GM13976 (cell line): ENCODE measurements at regions not wholly inside any gene's neighbourhood (a gene's known extent, or its start where the extent isn't known, plus 50 kb on each side); places are given as distances from the start of the nearest gene placed in this dataset.

Source experiments
- DNase-seq: peaks from one replicate; pipeline ENCODE4 v3.0.0; 2012; ENCODE audit warnings: low spot score
- CTCF ChIP-seq: IDR thresholded peaks from 2 replicates; pipeline ENCODE4 v1.5.1; 2012; ENCODE audit warnings: borderline replicate concordance, mild to moderate bottlenecking; ENCODE audit not compliant: insufficient read depth; ENCODE audit errors: extremely low read depth, missing control alignments, control extremely low read depth
- in situ Hi-C: fragments of 300-500 bp; cut with MboI; formaldehyde crosslinking; loops from one replicate; pipeline ENCODE4 v1.12.0; 2022; ENCODE audit warnings: low sequenced_read_pairs, mixed read lengths, inconsistent platforms; ENCODE audit not compliant: unreplicated experiment

GRCh38 chr1:195956845-195957244 lies 651.4 kb downstream of the KCNT2 start:
- in situ Hi-C loops, result no loop called here
- TF ChIP-seq CTCF, result no peak
- DNase-seq, result no peak

- DNase-seq, result no peak
Measured at GRCh38 chr1:195954848-195955247, 653.4 kb downstream of the KCNT2 start.

GRCh38 chr1:195951313-195951712 lies 656.9 kb downstream of the KCNT2 start:
- no peak for DNase-seq
- in situ Hi-C loops, result no loop called here

More at GRCh38 chr1:195954848-195955247, 653.4 kb downstream of the KCNT2 start:
- in situ Hi-C loops, result no loop called here
- TF ChIP-seq CTCF, result no peak

GRCh38 chr1:195948123-195948895 lies 659.9 kb downstream of the KCNT2 start:
- no peak for TF ChIP-seq CTCF
- in situ Hi-C loops, result no loop called here
- no peak for DNase-seq

More at GRCh38 chr1:195951313-195951712, 656.9 kb downstream of the KCNT2 start:
- no peak for TF ChIP-seq CTCF

- in situ Hi-C loops, result no loop called here
- no peak for TF ChIP-seq CTCF
- no peak for DNase-seq
Measured at GRCh38 chr1:195946500-195946899, 661.7 kb downstream of the KCNT2 start.

GRCh38 chr1:195941795-195942194 lies 666.4 kb downstream of the KCNT2 start:
- no peak for TF ChIP-seq CTCF
- in situ Hi-C loops, result no loop called here
- DNase-seq, result no peak

GRCh38 chr1:195941314-195941713 lies 666.9 kb downstream of the KCNT2 start:
- in situ Hi-C loops, result no loop called here
- DNase-seq, result no peak
- TF ChIP-seq CTCF, result no peak
